A549 (cell line): ENCODE measurements at regions not wholly inside any gene's neighbourhood (a gene's known extent, or its start where the extent isn't known, plus 50 kb on each side); places are given as distances from the start of the nearest gene placed in this dataset.

Experiments used
- BCL3 ChIP-seq: fragments of >200 bp; sonication (Bioruptor Twin); formaldehyde crosslinking; IDR thresholded peaks from 3 replicates; pipeline ENCODE4 v1.6.1; 2016
- BHLHE40 ChIP-seq: IDR thresholded peaks from 2 replicates; pipeline ENCODE4 v1.6.1; 2012; ENCODE audit warnings: low read depth, low read length, inconsistent platforms
- CEBPB ChIP-seq, 2 experiments: fragments of >200 bp in 1 of 2; sonication (Bioruptor Twin) in 1 of 2; formaldehyde crosslinking in 1 of 2; IDR thresholded peaks; 2 replicates each; pipeline ENCODE4 v1.6.1; 2012 to 2016
- CTCF ChIP-seq: fragments of >200 bp; sonication (Bioruptor Twin); formaldehyde crosslinking; IDR thresholded peaks from 3 replicates; pipeline ENCODE4 v1.5.1; 2016
- EHMT2 ChIP-seq: fragments of 200-600 bp; sonication (generic); IDR thresholded peaks from 2 replicates; pipeline ENCODE4 v1.6.1; 2016; ENCODE audit warnings: antibody characterized with exemption, low read depth, mild to moderate bottlenecking, moderate library complexity
- HMGXB4 ChIP-seq: fragments of 250-450 bp; sonication (Bioruptor Pico); IDR thresholded peaks from 2 replicates; pipeline ENCODE4 v1.5.0; 2021; ENCODE audit warnings: mild to moderate bottlenecking, moderate library complexity, borderline replicate concordance
- JUNB ChIP-seq: fragments of >200 bp; sonication (Bioruptor Twin); formaldehyde crosslinking; IDR thresholded peaks from 2 replicates; pipeline ENCODE4 v1.6.1; 2016
- MAFK ChIP-seq: fragments of 450-650 bp; IDR thresholded peaks from 2 replicates; pipeline ENCODE4 v1.6.1; 2014; ENCODE audit not compliant: partially characterized antibody
- NPAS2 ChIP-seq: fragments of 250-450 bp; sonication (Bioruptor Pico); IDR thresholded peaks from 2 replicates; pipeline ENCODE4 v1.8.0; 2022; ENCODE audit warnings: mild to moderate bottlenecking, moderate library complexity, borderline replicate concordance
- POLR2A ChIP-seq: IDR thresholded peaks from 2 replicates; pipeline ENCODE4 v1.6.1; 2012; ENCODE audit warnings: mild to moderate bottlenecking, low read length
- SMC3 ChIP-seq: fragments of >200 bp; sonication (Bioruptor Twin); formaldehyde crosslinking; IDR thresholded peaks from 3 replicates; pipeline ENCODE4 v1.6.1; 2018; ENCODE audit warnings: inconsistent platforms
- TFCP2L1 ChIP-seq: fragments of 250-450 bp; sonication (Bioruptor Pico); IDR thresholded peaks from 2 replicates; pipeline ENCODE4 v1.5.0; 2021; ENCODE audit warnings: mild to moderate bottlenecking
- TF ChIP-seq, protein P1 (sequence below): fragments of 150-350 bp; IDR thresholded peaks from 2 replicates; pipeline ENCODE4 v1.6.1; 2014; ENCODE audit warnings: low read depth, mild to moderate bottlenecking, low read length
- TF ChIP-seq, protein P2 (sequence below): fragments of 200-600 bp; sonication (generic); IDR thresholded peaks from 2 replicates; pipeline ENCODE4 v1.6.1; 2016; ENCODE audit warnings: antibody characterized with exemption, mild to moderate bottlenecking, moderate library complexity

DNA sequence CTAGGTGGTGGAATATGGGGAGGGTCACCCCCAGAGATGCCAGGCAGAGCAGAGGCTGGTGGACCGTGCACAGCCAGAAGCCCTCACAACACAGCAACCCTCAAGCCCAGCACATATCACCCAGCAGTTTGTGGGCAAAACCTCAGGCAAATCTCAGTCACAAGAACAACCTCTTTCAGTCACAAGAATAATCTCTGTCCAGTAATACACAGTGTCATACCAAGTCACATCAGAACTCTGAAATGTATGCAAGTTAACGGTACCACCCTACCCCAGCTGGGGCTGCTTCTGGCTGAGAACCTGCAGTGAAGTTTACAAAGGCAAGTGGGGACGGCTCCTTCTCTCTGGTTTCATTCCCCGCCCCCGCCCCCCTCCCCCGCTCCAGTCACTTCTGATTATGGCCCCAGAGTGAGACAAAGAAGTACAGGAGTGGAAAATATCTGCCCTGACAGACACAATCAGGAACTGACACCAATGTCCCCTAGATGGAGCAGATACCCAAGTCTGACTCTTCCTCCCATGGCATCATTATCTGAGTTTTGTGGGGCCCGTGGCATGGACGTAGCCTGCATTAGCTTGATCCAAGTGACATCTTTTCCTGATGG, 480.9 kb upstream of the TMEM132C start:
- no peak for TF ChIP-seq CTCF
- no peak for TF ChIP-seq POLR2A
- no peak for TF ChIP-seq EHMT2
- TF ChIP-seq, protein P1, sequence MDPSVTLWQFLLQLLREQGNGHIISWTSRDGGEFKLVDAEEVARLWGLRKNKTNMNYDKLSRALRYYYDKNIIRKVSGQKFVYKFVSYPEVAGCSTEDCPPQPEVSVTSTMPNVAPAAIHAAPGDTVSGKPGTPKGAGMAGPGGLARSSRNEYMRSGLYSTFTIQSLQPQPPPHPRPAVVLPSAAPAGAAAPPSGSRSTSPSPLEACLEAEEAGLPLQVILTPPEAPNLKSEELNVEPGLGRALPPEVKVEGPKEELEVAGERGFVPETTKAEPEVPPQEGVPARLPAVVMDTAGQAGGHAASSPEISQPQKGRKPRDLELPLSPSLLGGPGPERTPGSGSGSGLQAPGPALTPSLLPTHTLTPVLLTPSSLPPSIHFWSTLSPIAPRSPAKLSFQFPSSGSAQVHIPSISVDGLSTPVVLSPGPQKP: no peak
- TF ChIP-seq BCL3: no peak
- TF ChIP-seq HMGXB4: no peak
- no peak for TF ChIP-seq CEBPB (IDR thresholded peaks at IDR 0.05)
- no peak for TF ChIP-seq JUNB
- no peak for TF ChIP-seq BHLHE40
- TF ChIP-seq MAFK: no peak
- TF ChIP-seq SMC3: no peak
- no peak for TF ChIP-seq NPAS2 (CRISPR knock-in tag)
- no peak for TF ChIP-seq TFCP2L1
- TF ChIP-seq, protein P2, sequence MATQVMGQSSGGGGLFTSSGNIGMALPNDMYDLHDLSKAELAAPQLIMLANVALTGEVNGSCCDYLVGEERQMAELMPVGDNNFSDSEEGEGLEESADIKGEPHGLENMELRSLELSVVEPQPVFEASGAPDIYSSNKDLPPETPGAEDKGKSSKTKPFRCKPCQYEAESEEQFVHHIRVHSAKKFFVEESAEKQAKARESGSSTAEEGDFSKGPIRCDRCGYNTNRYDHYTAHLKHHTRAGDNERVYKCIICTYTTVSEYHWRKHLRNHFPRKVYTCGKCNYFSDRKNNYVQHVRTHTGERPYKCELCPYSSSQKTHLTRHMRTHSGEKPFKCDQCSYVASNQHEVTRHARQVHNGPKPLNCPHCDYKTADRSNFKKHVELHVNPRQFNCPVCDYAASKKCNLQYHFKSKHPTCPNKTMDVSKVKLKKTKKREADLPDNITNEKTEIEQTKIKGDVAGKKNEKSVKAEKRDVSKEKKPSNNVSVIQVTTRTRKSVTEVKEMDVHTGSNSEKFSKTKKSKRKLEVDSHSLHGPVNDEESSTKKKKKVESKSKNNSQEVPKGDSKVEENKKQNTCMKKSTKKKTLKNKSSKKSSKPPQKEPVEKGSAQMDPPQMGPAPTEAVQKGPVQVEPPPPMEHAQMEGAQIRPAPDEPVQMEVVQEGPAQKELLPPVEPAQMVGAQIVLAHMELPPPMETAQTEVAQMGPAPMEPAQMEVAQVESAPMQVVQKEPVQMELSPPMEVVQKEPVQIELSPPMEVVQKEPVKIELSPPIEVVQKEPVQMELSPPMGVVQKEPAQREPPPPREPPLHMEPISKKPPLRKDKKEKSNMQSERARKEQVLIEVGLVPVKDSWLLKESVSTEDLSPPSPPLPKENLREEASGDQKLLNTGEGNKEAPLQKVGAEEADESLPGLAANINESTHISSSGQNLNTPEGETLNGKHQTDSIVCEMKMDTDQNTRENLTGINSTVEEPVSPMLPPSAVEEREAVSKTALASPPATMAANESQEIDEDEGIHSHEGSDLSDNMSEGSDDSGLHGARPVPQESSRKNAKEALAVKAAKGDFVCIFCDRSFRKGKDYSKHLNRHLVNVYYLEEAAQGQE: no peak
